ENCODE measurements at regions not wholly inside any gene's neighbourhood (a gene's known extent, or its start where the extent isn't known, plus 50 kb on each side); places are given as distances from the start of the nearest gene placed in this dataset.

DNA sequence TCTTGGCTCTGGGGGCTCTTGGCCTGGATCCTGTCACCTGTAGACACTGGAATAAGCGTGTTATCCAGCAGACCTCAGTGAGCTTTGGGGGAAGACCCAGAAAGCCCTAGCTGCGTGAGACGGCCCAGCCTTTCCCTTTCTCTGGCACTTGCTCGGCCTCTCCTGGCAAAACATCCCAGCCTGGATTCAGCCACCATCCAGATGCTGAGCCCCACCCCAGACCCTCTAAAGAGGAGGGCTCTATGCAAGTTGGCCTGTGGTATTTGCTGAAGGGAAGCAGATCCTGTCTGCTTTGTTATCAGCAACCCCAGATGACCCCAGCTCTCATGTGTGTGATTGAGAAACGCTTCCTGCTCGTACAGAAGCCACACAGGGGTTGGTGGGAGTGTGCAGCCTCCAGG lies 267.2 kb downstream of the FAM43A start:
- ATAC-seq (no peak), DNase-seq (ENCODE audit: low read depth, low spot score) (no peak)
- Histone ChIP-seq H3K4me1 (ENCODE audit: control insufficient read depth, insufficient read depth, low read length) (no peaks in the 10 kb centered on the region), H3K36me3 (ENCODE audit: control insufficient read depth, insufficient read depth, low read length) (no peaks in the 10 kb centered on the region), H3K9me3 (ENCODE audit: control insufficient read depth, insufficient read depth, low read depth, low read length) (no peaks in the 10 kb centered on the region), H3K4me3 (ENCODE audit: low read depth in 2 of 2, low read length in 2 of 2) (no peak overlapping the region), H3K27ac (ENCODE audit: low read length) (no peak overlapping the region), H3K27me3 (ENCODE audit: control insufficient read depth, insufficient read depth, low read length) (no peaks in the 10 kb centered on the region)
- TF ChIP-seq SIN3A (IDR thresholded peaks at IDR 0.05; ENCODE audit: borderline replicate concordance, insufficient read depth, low read depth, low read length) (no peak), REST (IDR thresholded peaks at IDR 0.05; ENCODE audit: insufficient read depth in 1 of 2, low read depth in 2 of 2, low read length in 1 of 2) (no peak), TCF7L2 (IDR thresholded peaks at IDR 0.05; ENCODE audit: low read depth, low read length) (no peak), POLR2AphosphoS5 (IDR thresholded peaks at IDR 0.05; ENCODE audit: low read depth, low read length) (no peak), CTCF (IDR thresholded peaks at IDR 0.05) (no peak)
- CTCF ChIA-PET: no interaction called here
- in situ Hi-C loops (cut with HindIII; ENCODE audit: low pct_unique_long_range_greater_than_20kb, low sequenced_read_pairs) (no loop called here), intact Hi-C loops (cut with micrococcal nuclease; ENCODE audit: unreplicated experiment) (no loop called here)
- POLR2A ChIA-PET: no interaction called here
- BruUV-seq (replicated peaks): no TSS peak

GRCh38 chr3:194953291-194953690 lies 267.6 kb downstream of the FAM43A start:
- H3K27ac ChIP-seq (ENCODE audit: low read length): no peak overlapping the region
- H3K4me1 ChIP-seq (ENCODE audit: control insufficient read depth, insufficient read depth, low read length): no peaks in the 10 kb centered on the region
- in situ Hi-C loops (cut with HindIII; ENCODE audit: low pct_unique_long_range_greater_than_20kb, low sequenced_read_pairs) (no loop called here), intact Hi-C loops (cut with micrococcal nuclease; ENCODE audit: unreplicated experiment) (no loop called here)
- no peaks in the 10 kb centered on the region for H3K27me3 ChIP-seq (ENCODE audit: control insufficient read depth, insufficient read depth, low read length)
- POLR2A ChIA-PET: no interaction called here
- H3K36me3 ChIP-seq (ENCODE audit: control insufficient read depth, insufficient read depth, low read length): no peaks in the 10 kb centered on the region
- TF ChIP-seq REST (IDR thresholded peaks at IDR 0.05; ENCODE audit: insufficient read depth in 1 of 2, low read depth in 2 of 2, low read length in 1 of 2) (no peak), TCF7L2 (IDR thresholded peaks at IDR 0.05; ENCODE audit: low read depth, low read length) (no peak), CTCF (IDR thresholded peaks at IDR 0.05) (no peak), SIN3A (IDR thresholded peaks at IDR 0.05; ENCODE audit: borderline replicate concordance, insufficient read depth, low read depth, low read length) (no peak), POLR2AphosphoS5 (IDR thresholded peaks at IDR 0.05; ENCODE audit: low read depth, low read length) (no peak)
- DNase-seq (ENCODE audit: low read depth, low spot score): no peak
- H3K9me3 ChIP-seq (ENCODE audit: control insufficient read depth, insufficient read depth, low read depth, low read length): no peaks in the 10 kb centered on the region
- CTCF ChIA-PET: no interaction called here
- H3K4me3 ChIP-seq (ENCODE audit: low read depth in 2 of 2, low read length in 2 of 2): no peak overlapping the region
- BruUV-seq (replicated peaks): no TSS peak
- no peak for ATAC-seq

Data from Panc1 (cell line).